Mesenchymal stem cell (in vitro differentiated cells and primary cell): ENCODE measurements at regions not wholly inside any gene's neighbourhood (a gene's known extent, or its start where the extent isn't known, plus 50 kb on each side); places are given as distances from the start of the nearest gene placed in this dataset.

Experiments used
- DNase-seq: peaks from one replicate; pipeline ENCODE4 v3.0.0-alpha.2; 2013
- H2AFZ ChIP-seq: one replicate; pipeline ENCODE4 v1.6.1; 2013; ENCODE audit warnings: low read depth, mild to moderate bottlenecking, control low read depth, inconsistent platforms, low read length, moderate library complexity
- H2AK5ac ChIP-seq: 2 replicates; pipeline ENCODE4 v1.6.1; 2013; ENCODE audit warnings: low read length, moderate library complexity, mild to moderate bottlenecking, inconsistent platforms; ENCODE audit not compliant: severe bottlenecking
- H2BK120ac ChIP-seq: one replicate; pipeline ENCODE4 v1.6.1; 2013; ENCODE audit warnings: low read depth, mild to moderate bottlenecking, inconsistent platforms, low read length, moderate library complexity
- H2BK12ac ChIP-seq, 2 experiments: one replicate each; pipeline ENCODE4 v1.6.1; 2013; ENCODE audit warnings: inconsistent platforms in 2 of 2, low read length in 2 of 2, mild to moderate bottlenecking in 2 of 2, moderate library complexity in 2 of 2, control low read depth in 1 of 2
- H2BK15ac ChIP-seq: one replicate; pipeline ENCODE4 v1.6.1; 2013; ENCODE audit warnings: mild to moderate bottlenecking, low read depth, inconsistent platforms; ENCODE audit not compliant: poor library complexity, severe bottlenecking
- H2BK5ac ChIP-seq: 2 replicates; pipeline ENCODE4 v1.6.1; 2013; ENCODE audit warnings: low read depth, mild to moderate bottlenecking, low read length, control low read depth, inconsistent platforms; ENCODE audit not compliant: poor library complexity, severe bottlenecking
- H3K14ac ChIP-seq, 2 experiments: one replicate each; pipeline ENCODE4 v1.6.1; 2013; ENCODE audit warnings: inconsistent platforms in 2 of 2, low read length in 2 of 2, control low read depth in 1 of 2, mild to moderate bottlenecking in 1 of 2, moderate library complexity in 1 of 2
- H3K18ac ChIP-seq, 2 experiments: one replicate each; pipeline ENCODE4 v1.6.1; 2013; ENCODE audit warnings: inconsistent platforms in 2 of 2, low read length in 2 of 2, control low read depth in 1 of 2, low read depth in 1 of 2, mild to moderate bottlenecking in 1 of 2
- H3K23ac ChIP-seq, 2 experiments: one replicate each; pipeline ENCODE4 v1.6.1; 2013; ENCODE audit warnings: inconsistent platforms in 2 of 2, low read length in 2 of 2, mild to moderate bottlenecking in 2 of 2, moderate library complexity in 2 of 2, control low read depth in 1 of 2
- H3K27ac ChIP-seq: 2 replicates; pipeline ENCODE4 v1.5.1; 2013; ENCODE audit warnings: mild to moderate bottlenecking, moderate library complexity, low read length, control low read depth, inconsistent platforms; ENCODE audit not compliant: poor library complexity, severe bottlenecking
- H3K27me3 ChIP-seq, 2 experiments: 2 replicates each; pipeline versions ENCODE4 v1.6.1 to v1.7.0; 2013; ENCODE audit warnings: low read length in 2 of 2, mild to moderate bottlenecking in 2 of 2, moderate library complexity in 2 of 2, control low read depth in 1 of 2, inconsistent platforms in 1 of 2; ENCODE audit not compliant: control insufficient read depth in 1 of 2, insufficient read depth in 1 of 2
- H3K36me3 ChIP-seq, 2 experiments: 2 replicates each; pipeline versions ENCODE4 v1.6.1 to v1.7.0; 2013; ENCODE audit warnings: low read length in 2 of 2, control low read depth in 1 of 2, inconsistent platforms in 1 of 2, low read depth in 1 of 2, mild to moderate bottlenecking in 1 of 2; ENCODE audit not compliant: insufficient read depth in 2 of 2, control insufficient read depth in 1 of 2
- H3K4ac ChIP-seq, 2 experiments: one replicate each; pipeline ENCODE4 v1.6.1; 2013; ENCODE audit warnings: inconsistent platforms in 2 of 2, low read length in 2 of 2, mild to moderate bottlenecking in 2 of 2, moderate library complexity in 2 of 2, control low read depth in 1 of 2, low read depth in 1 of 2
- H3K4me1 ChIP-seq: 2 replicates; pipeline ENCODE4 v1.6.1; 2013; ENCODE audit warnings: low read depth, low read length, control low read depth; ENCODE audit not compliant: control insufficient read depth, insufficient read depth
- H3K4me2 ChIP-seq: 2 replicates; pipeline ENCODE4 v1.6.1; 2013; ENCODE audit warnings: low read length, mild to moderate bottlenecking, inconsistent platforms; ENCODE audit not compliant: poor library complexity, severe bottlenecking
- H3K4me3 ChIP-seq, 2 experiments: 2 replicates each; pipeline versions ENCODE4 v1.5.1 to v1.7.0; 2013; ENCODE audit warnings: low read length in 2 of 2, mild to moderate bottlenecking in 2 of 2, control low read depth in 1 of 2, low read depth in 1 of 2; ENCODE audit not compliant: insufficient read depth in 1 of 2
- H3K79me1 ChIP-seq: replicated peaks from 2 replicates; pipeline ENCODE4 v1.6.1; 2013; ENCODE audit warnings: mild to moderate bottlenecking, control low read depth, low read length, inconsistent platforms; ENCODE audit not compliant: poor library complexity, severe bottlenecking
- H3K9ac ChIP-seq: 2 replicates; pipeline ENCODE4 v1.7.0; 2013; ENCODE audit warnings: mild to moderate bottlenecking, low read length, moderate library complexity
- H3K9me3 ChIP-seq: 2 replicates; pipeline ENCODE4 v1.7.0; 2013; ENCODE audit warnings: mild to moderate bottlenecking, low read length; ENCODE audit not compliant: control insufficient read depth
- H4K8ac ChIP-seq: one replicate; pipeline ENCODE4 v1.6.1; 2013; ENCODE audit warnings: inconsistent platforms, mild to moderate bottlenecking, low read length, moderate library complexity
- H4K91ac ChIP-seq: one replicate; pipeline ENCODE4 v1.6.1; 2013; ENCODE audit warnings: mild to moderate bottlenecking, low read length, inconsistent platforms
- WGBS: methylation state at CpG from one replicate; pipeline ENCODE4 v1.1.7; 2013; ENCODE audit warnings: mixed read lengths; 5-methylcytosine and 5-hydroxymethylcytosine counted together

DNA sequence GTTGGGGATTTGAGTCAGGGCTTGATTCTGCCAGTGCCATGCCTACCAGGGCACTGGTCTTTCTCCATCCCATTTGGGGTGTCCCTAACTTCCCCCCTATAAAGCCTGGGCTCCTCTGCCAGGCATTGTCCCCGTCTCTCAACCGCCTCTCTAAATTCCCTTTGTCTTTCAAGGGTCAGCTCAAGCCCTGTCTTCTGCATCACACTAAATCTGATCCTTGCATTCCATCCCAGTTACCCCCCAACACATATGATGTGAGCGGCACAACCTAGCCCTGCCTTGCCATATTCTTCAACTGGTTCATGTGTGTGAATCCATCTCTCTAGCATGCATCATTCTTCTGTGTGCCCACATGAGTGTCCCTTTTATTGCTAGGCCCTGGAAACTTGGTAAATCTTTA, 480.9 kb downstream of the ZNF536 start:
- Histone ChIP-seq H2BK15ac (no peak overlapping the region), H2BK120ac (no peak overlapping the region), H3K14ac (no peak overlapping the region), H2BK5ac (no peak overlapping the region), H3K23ac (no peak overlapping the region), H3K4ac (no peak overlapping the region), H3K4me2 (no peak overlapping the region), H3K79me1 (no peaks in the 10 kb centered on the region), H3K9me3 (no peaks in the 10 kb centered on the region), H3K9ac (no peak overlapping the region), H2AFZ (no peak overlapping the region), H4K91ac (no peak overlapping the region), H3K27ac (no peak overlapping the region), H2AK5ac (no peak overlapping the region), H2BK12ac (no peak overlapping the region), H3K4me3 (no peak overlapping the region), H3K27me3 (no peaks in the 10 kb centered on the region), H3K36me3 (no peaks in the 10 kb centered on the region), H3K4me1 (no peaks in the 10 kb centered on the region), H4K8ac (no peak overlapping the region), H3K18ac (no peak overlapping the region)
- WGBS, result 76% methylated on average over 3 of the region's 3 CpGs
- DNase-seq, result no peak

DNA sequence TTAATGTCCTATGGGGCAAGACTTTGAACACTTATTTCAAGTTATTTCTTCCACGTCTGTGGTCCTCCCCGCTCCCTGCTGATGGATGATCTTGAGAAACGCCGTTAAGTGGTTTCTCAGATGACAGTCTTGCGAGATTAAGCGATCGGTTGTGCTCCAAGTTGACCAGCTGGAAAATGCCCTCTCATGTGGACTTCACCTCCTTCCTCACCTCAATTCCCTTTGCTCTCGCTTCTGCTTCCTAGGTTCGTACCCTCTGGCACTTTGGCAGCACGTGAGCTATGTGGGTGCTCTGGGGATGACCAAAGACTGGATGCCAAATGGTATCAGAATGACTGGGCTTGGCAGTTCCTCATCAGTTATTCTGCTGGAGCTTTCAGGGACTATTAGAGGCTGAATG, 480.0 kb downstream of the ZNF536 start:
- no peak for DNase-seq
- H3K9me3 ChIP-seq, result no peaks in the 10 kb centered on the region
- WGBS, result 87% methylated on average over 10 of the region's 10 CpGs

DNA sequence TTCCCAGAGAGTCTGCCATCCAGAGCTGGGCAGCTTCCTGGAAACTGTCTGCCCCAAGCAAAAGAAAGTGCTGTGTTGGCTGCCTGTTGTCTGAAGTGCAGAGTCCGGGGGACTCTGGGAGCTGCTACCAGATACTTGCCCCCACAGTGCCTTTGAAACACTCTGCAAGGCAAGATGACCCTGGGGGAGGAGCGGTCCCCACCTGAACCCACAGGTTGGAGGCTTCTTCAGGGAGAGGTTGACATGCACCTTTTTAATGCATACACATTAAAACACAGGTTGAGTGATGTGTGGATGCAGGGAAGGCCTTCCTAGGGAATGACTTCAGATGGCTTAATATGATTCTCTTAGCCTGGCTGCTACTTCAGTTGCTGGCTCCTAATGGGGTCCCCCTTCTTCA, 479.5 kb downstream of the ZNF536 start:
- Histone ChIP-seq H2BK12ac (no peak overlapping the region), H2AK5ac (no peak overlapping the region), H3K9me3 (no peaks in the 10 kb centered on the region), H3K23ac (no peak overlapping the region), H3K27ac (no peak overlapping the region), H3K9ac (no peak overlapping the region), H2BK15ac (no peak overlapping the region), H3K4me2 (no peak overlapping the region), H3K27me3 (no peaks in the 10 kb centered on the region), H3K4me3 (no peak overlapping the region), H3K18ac (no peak overlapping the region), H4K8ac (no peak overlapping the region), H3K4me1 (no peaks in the 10 kb centered on the region), H4K91ac (no peak overlapping the region), H2AFZ (no peak overlapping the region), H3K79me1 (no peaks in the 10 kb centered on the region), H3K36me3 (no peaks in the 10 kb centered on the region), H2BK120ac (no peak overlapping the region), H2BK5ac (no peak overlapping the region), H3K14ac (no peak overlapping the region), H3K4ac (no peak overlapping the region)
- WGBS, result 83% methylated on average over 2 of the region's 2 CpGs
- no peak for DNase-seq

More for the DNA sequence above, 480.0 kb downstream of the ZNF536 start:
- Histone ChIP-seq H3K18ac (no peak overlapping the region), H2AK5ac (no peak overlapping the region), H3K4me3 (no peak overlapping the region), H3K27ac (no peak overlapping the region), H2BK12ac (no peak overlapping the region), H4K8ac (no peak overlapping the region), H3K4ac (no peak overlapping the region), H3K27me3 (no peaks in the 10 kb centered on the region), H3K9ac (no peak overlapping the region), H3K79me1 (no peaks in the 10 kb centered on the region), H3K4me2 (no peak overlapping the region), H3K36me3 (no peaks in the 10 kb centered on the region), H2BK120ac (no peak overlapping the region), H3K23ac (no peak overlapping the region), H2BK5ac (no peak overlapping the region), H2AFZ (no peak overlapping the region), H3K4me1 (no peaks in the 10 kb centered on the region), H4K91ac (no peak overlapping the region), H2BK15ac (no peak overlapping the region), H3K14ac (no peak overlapping the region)

DNA sequence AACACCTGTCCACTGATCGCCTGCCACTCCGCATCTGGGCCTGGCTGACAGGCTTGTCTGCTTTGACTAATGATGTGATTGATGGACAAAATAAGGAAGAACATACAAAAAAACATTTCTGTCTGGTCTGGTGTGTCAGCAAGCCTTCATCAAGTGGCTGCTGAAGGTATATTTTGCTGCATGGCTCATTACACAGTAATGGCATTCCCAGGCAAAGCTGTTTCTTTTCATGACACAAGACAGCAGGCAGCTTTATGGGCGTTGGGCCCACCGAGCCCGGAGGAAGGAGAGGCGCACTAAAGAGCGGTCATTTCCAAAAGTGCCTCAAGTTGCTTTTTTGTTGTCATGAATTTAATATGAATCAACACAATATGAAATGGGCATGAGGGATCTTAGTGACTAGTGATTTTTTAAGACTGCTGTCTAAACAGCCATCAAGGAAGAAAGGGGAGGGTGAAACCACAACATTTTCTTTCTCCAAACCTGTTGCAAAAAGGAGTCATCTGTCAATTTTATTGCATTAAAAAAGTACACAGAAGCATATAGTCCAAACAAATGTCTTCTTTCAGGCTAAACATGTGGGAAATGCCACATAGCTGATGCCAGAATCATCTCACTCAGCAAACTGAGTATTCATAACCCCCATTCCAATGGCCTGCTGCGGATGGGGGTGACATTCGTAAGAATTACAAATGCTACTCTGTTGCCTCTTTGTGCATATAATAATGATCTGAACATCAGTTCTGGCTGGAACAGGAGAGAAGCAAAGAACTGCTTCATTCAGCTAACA, 476.6 kb downstream of the ZNF536 start:
- no peak overlapping the region for H2BK15ac ChIP-seq
- H3K4me1 ChIP-seq, result no peaks in the 10 kb centered on the region
- H3K79me1 ChIP-seq, result no peaks in the 10 kb centered on the region
- H2AK5ac ChIP-seq, result no peak overlapping the region
- no peak overlapping the region for H3K18ac ChIP-seq
- H3K4ac ChIP-seq, result no peak overlapping the region
- no peak overlapping the region for H4K8ac ChIP-seq
- H3K9ac ChIP-seq, result no peak overlapping the region
- H2AFZ ChIP-seq, result no peak overlapping the region
- DNase-seq, result peak; percentile 24
- H3K27me3 ChIP-seq, result no peaks in the 10 kb centered on the region
- H2BK5ac ChIP-seq, result no peak overlapping the region
- no peak overlapping the region for H3K14ac ChIP-seq
- no peaks in the 10 kb centered on the region for H3K36me3 ChIP-seq
- WGBS, result 19% methylated on average over 7 of the region's 9 CpGs
- no peak overlapping the region for H4K91ac ChIP-seq
- no peak overlapping the region for H2BK120ac ChIP-seq
- no peak overlapping the region for H3K4me2 ChIP-seq
- H3K9me3 ChIP-seq, result no peaks in the 10 kb centered on the region
- H2BK12ac ChIP-seq, result no peak overlapping the region
- H3K4me3 ChIP-seq, result no peak overlapping the region
- H3K27ac ChIP-seq, result no peak overlapping the region
- no peak overlapping the region for H3K23ac ChIP-seq
